Panc1 (cell line): ENCODE measurements at regions not wholly inside any gene's neighbourhood (a gene's known extent, or its start where the extent isn't known, plus 50 kb on each side); places are given as distances from the start of the nearest gene placed in this dataset.
"Not testable (repeated sequence)": the region's sequence is repeated elsewhere in the genome, so short reads cannot be mapped to it uniquely, and the experiment has no call there.

Source experiments
- ATAC-seq: fragments of 200-7000 bp; cut with Tn5 transposase; 2 replicates; pipeline ENCODE4 v1.9.1; 2020; ENCODE audit warnings: mild to moderate bottlenecking, moderate library complexity
- BruUV-seq: library from RNA; stranded (reverse); fragments of 400-500 nt; replicated peaks from 2 replicates; lab custom pipeline; 2021; lab: Mats Ljungman, UMichigan
- CTCF ChIA-PET: fragments of 300-600 bp; sonication (Branson Sonifier 250); formaldehyde crosslinking; loops from one replicate; lab custom pipeline; 2022; ENCODE audit warnings: antibody characterized with exemption; lab: Charles Lee
- POLR2A ChIA-PET: fragments of 300-600 bp; sonication (Branson Sonifier 250); formaldehyde crosslinking; loops from one replicate; lab custom pipeline; 2022; ENCODE audit warnings: antibody characterized with exemption; lab: Charles Lee
- DNase-seq: peaks from one replicate; pipeline ENCODE4 v3.0.0-alpha.2; 2010; ENCODE audit warnings: low read depth, low spot score
- H3K27ac ChIP-seq: 2 replicates; pipeline ENCODE4 v1.5.1; 2011; ENCODE audit warnings: mild to moderate bottlenecking, low read length, inconsistent platforms
- H3K27me3 ChIP-seq: fragments of 200-500 bp; sonication (Bioruptor generic); 2 replicates; pipeline ENCODE4 v1.6.0; 2014; ENCODE audit warnings: low read length, inconsistent platforms; ENCODE audit not compliant: control insufficient read depth, insufficient read depth
- H3K36me3 ChIP-seq: fragments of 200-500 bp; sonication (Bioruptor generic); 2 replicates; pipeline ENCODE4 v1.5.1; 2014; ENCODE audit warnings: inconsistent platforms, mild to moderate bottlenecking, low read length, moderate library complexity; ENCODE audit not compliant: control insufficient read depth, insufficient read depth
- H3K4me1 ChIP-seq: 2 replicates; pipeline ENCODE4 v1.5.1; 2011; ENCODE audit warnings: inconsistent platforms, mild to moderate bottlenecking, low read length, moderate library complexity; ENCODE audit not compliant: control insufficient read depth, insufficient read depth
- H3K4me3 ChIP-seq, 2 experiments: 2 replicates each; pipeline ENCODE4 v1.5.1; 2011 to 2012; ENCODE audit warnings: low read depth in 2 of 2, low read length in 2 of 2, mild to moderate bottlenecking in 2 of 2, inconsistent platforms in 1 of 2, moderate library complexity in 1 of 2
- H3K9me3 ChIP-seq: fragments of 200-500 bp; sonication (Bioruptor generic); 2 replicates; pipeline ENCODE4 v1.5.1; 2014; ENCODE audit warnings: low read depth, mild to moderate bottlenecking, inconsistent platforms, low read length, moderate library complexity; ENCODE audit not compliant: control insufficient read depth, insufficient read depth
- POLR2AphosphoS5 ChIP-seq: IDR thresholded peaks from 2 replicates; pipeline ENCODE4 v1.6.1; 2012; ENCODE audit warnings: mild to moderate bottlenecking, low read depth, low read length, moderate library complexity
- SIN3A ChIP-seq: IDR thresholded peaks from 2 replicates; pipeline ENCODE4 v1.6.1; 2012; ENCODE audit warnings: low read depth, mild to moderate bottlenecking, low read length, moderate library complexity, borderline replicate concordance; ENCODE audit not compliant: insufficient read depth
- TCF7L2 ChIP-seq: IDR thresholded peaks from 2 replicates; pipeline ENCODE4 v1.6.1; 2011; ENCODE audit warnings: mild to moderate bottlenecking, low read depth, low read length, inconsistent platforms
- in situ Hi-C: cut with HindIII; loops from 2 replicates; pipeline ENCODE4 v1.10.0; 2016; ENCODE audit warnings: low sequenced_read_pairs, low pct_unique_long_range_greater_than_20kb
- intact Hi-C: fragments of 100-400 bp; cut with micrococcal nuclease; formaldehyde crosslinking; loops from one replicate; pipeline ENCODE4 v1.10.0; 2022; ENCODE audit not compliant: unreplicated experiment
- TF ChIP-seq, protein P1 (sequence below): fragments of 450-650 bp; IDR thresholded peaks from 2 replicates; pipeline ENCODE4 v1.5.1; 2017; ENCODE audit warnings: mild to moderate bottlenecking
- TF ChIP-seq, protein P2 (sequence below), 2 experiments: IDR thresholded peaks; 2 replicates each; pipeline ENCODE4 v1.6.1; 2011 to 2012; ENCODE audit warnings: low read depth in 2 of 2, control low read depth in 1 of 2, low read length in 1 of 2, mild to moderate bottlenecking in 1 of 2, moderate library complexity in 1 of 2; ENCODE audit not compliant: insufficient read depth in 1 of 2

DNA sequence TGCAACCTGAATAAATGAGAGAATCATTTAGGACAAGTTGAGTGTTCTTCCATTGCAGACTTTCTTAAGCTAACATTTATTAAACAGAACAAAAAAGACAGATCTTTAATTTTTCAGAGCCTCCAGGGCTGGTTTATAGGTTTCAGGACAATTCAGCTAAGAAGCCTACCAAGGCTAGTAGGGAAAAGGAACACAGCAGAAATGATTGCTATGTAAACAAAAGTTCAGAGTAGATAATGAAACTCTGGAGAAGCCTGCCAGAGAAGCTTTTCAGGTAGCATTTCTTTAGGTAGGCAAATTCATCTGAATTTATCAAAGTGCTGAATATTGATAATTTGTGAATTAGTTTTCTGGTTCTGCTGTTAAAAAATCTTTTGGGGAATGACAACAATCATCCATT, 264.2 kb downstream of the DEPDC1B start:
- ChIA-PET POLR2A (no interaction called here), CTCF (no interaction called here)
- Histone ChIP-seq H3K9me3 (no peaks in the 10 kb centered on the region), H3K36me3 (no peaks in the 10 kb centered on the region), H3K4me1 (no peaks in the 10 kb centered on the region), H3K27me3 (no peaks in the 10 kb centered on the region), H3K27ac (no peak overlapping the region), H3K4me3 (no peak overlapping the region)
- intact Hi-C loops (no loop called here), in situ Hi-C loops (no loop called here)
- TF ChIP-seq, protein P1, sequence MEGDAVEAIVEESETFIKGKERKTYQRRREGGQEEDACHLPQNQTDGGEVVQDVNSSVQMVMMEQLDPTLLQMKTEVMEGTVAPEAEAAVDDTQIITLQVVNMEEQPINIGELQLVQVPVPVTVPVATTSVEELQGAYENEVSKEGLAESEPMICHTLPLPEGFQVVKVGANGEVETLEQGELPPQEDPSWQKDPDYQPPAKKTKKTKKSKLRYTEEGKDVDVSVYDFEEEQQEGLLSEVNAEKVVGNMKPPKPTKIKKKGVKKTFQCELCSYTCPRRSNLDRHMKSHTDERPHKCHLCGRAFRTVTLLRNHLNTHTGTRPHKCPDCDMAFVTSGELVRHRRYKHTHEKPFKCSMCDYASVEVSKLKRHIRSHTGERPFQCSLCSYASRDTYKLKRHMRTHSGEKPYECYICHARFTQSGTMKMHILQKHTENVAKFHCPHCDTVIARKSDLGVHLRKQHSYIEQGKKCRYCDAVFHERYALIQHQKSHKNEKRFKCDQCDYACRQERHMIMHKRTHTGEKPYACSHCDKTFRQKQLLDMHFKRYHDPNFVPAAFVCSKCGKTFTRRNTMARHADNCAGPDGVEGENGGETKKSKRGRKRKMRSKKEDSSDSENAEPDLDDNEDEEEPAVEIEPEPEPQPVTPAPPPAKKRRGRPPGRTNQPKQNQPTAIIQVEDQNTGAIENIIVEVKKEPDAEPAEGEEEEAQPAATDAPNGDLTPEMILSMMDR = no peak
- no peak for TF ChIP-seq SIN3A
- no peak for TF ChIP-seq TCF7L2
- ATAC-seq (no peak), DNase-seq (no peak)
- BruUV-seq = no TSS peak

- H3K9me3 ChIP-seq, CTCF ChIA-PET, DNase-seq, H3K4me1 ChIP-seq, H3K27ac ChIP-seq, intact Hi-C loops, H3K4me3 ChIP-seq, BruUV-seq, POLR2A ChIA-PET, ATAC-seq, H3K27me3 ChIP-seq, H3K36me3 ChIP-seq, in situ Hi-C loops: not testable (repeated sequence)
Measured at GRCh38 chr5:60426189-60426588, 273.8 kb downstream of the DEPDC1B start.

DNA sequence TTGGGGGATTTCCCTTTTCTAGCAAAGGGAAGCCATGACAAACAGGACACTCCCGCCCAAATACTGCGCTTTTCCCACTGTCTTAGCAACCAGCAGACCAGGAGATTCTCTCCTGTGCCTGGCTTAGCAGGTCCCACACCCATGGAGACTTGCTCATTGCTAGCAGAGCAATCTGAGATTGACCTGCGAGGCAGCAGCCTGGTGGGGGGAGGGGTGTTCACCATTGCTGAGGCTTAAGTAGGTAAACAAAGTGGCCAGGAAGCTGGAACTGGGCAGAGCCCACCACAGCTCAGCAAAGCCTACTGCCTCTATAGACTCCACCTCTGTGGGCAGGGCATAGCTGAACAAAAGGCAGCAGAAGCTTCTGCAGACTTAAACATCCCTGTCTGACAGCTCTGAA, 279.2 kb downstream of the DEPDC1B start:
- ATAC-seq, POLR2A ChIA-PET, CTCF ChIA-PET, H3K9me3 ChIP-seq, intact Hi-C loops, H3K4me3 ChIP-seq, DNase-seq, H3K4me1 ChIP-seq, H3K27me3 ChIP-seq, H3K36me3 ChIP-seq, in situ Hi-C loops, BruUV-seq, H3K27ac ChIP-seq: not testable (repeated sequence)

GRCh38 chr5:60417500-60418181, 282.3 kb downstream of the DEPDC1B start:
- no peak overlapping the region for H3K27ac ChIP-seq

More at GRCh38 chr5:60417500-60418181, 282.3 kb downstream of the DEPDC1B start:
- Histone ChIP-seq H3K4me1 (no peaks in the 10 kb centered on the region), H3K9me3 (no peaks in the 10 kb centered on the region), H3K27me3 (no peaks in the 10 kb centered on the region), H3K36me3 (no peaks in the 10 kb centered on the region), H3K4me3 (no peak overlapping the region)
- no TSS peak for BruUV-seq
- ATAC-seq (no peak), DNase-seq (no peak)
- TF ChIP-seq TCF7L2 (no peak), POLR2AphosphoS5 (no peak), SIN3A (no peak)
- TF ChIP-seq, protein P2, sequence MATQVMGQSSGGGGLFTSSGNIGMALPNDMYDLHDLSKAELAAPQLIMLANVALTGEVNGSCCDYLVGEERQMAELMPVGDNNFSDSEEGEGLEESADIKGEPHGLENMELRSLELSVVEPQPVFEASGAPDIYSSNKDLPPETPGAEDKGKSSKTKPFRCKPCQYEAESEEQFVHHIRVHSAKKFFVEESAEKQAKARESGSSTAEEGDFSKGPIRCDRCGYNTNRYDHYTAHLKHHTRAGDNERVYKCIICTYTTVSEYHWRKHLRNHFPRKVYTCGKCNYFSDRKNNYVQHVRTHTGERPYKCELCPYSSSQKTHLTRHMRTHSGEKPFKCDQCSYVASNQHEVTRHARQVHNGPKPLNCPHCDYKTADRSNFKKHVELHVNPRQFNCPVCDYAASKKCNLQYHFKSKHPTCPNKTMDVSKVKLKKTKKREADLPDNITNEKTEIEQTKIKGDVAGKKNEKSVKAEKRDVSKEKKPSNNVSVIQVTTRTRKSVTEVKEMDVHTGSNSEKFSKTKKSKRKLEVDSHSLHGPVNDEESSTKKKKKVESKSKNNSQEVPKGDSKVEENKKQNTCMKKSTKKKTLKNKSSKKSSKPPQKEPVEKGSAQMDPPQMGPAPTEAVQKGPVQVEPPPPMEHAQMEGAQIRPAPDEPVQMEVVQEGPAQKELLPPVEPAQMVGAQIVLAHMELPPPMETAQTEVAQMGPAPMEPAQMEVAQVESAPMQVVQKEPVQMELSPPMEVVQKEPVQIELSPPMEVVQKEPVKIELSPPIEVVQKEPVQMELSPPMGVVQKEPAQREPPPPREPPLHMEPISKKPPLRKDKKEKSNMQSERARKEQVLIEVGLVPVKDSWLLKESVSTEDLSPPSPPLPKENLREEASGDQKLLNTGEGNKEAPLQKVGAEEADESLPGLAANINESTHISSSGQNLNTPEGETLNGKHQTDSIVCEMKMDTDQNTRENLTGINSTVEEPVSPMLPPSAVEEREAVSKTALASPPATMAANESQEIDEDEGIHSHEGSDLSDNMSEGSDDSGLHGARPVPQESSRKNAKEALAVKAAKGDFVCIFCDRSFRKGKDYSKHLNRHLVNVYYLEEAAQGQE (IDR thresholded peaks at IDR 0.05; ENCODE audit: insufficient read depth in 1 of 2, low read depth in 2 of 2, low read length in 1 of 2) = no peak
- TF ChIP-seq, protein P1 = no peak
- intact Hi-C loops (no loop called here), in situ Hi-C loops (no loop called here)
- POLR2A ChIA-PET = no interaction called here
- CTCF ChIA-PET = no interaction called here
